Activated CD4-positive, alpha-beta T cell treated with anti-CD3 and anti-CD28 coated beads, Interleukin-10, Interleukin-2, amounts not matched to agents 100 ng/mL and 50 ng/mL, durations not matched to agents 16 hours and 8 hours (primary cell): ENCODE measurements at regions not wholly inside any gene's neighbourhood (a gene's known extent, or its start where the extent isn't known, plus 50 kb on each side); places are given as distances from the start of the nearest gene placed in this dataset.
A peak's percentile ranks its signal among the peaks of the same experiment; 100 is the strongest.
"Not testable (repeated sequence)": the region's sequence is repeated elsewhere in the genome, so short reads cannot be mapped to it uniquely, and the experiment has no call there.

Source experiments
- DNase-seq: peaks from one replicate; pipeline ENCODE4 v3.0.0-alpha.2; 2020

- not testable (repeated sequence) for DNase-seq
Observed at GRCh38 chr14:45551240-45551820, 298.3 kb upstream of the MIS18BP1 start.

GRCh38 chr14:45531022-45531421, 278.0 kb upstream of the MIS18BP1 start:
- no peak for DNase-seq

DNA sequence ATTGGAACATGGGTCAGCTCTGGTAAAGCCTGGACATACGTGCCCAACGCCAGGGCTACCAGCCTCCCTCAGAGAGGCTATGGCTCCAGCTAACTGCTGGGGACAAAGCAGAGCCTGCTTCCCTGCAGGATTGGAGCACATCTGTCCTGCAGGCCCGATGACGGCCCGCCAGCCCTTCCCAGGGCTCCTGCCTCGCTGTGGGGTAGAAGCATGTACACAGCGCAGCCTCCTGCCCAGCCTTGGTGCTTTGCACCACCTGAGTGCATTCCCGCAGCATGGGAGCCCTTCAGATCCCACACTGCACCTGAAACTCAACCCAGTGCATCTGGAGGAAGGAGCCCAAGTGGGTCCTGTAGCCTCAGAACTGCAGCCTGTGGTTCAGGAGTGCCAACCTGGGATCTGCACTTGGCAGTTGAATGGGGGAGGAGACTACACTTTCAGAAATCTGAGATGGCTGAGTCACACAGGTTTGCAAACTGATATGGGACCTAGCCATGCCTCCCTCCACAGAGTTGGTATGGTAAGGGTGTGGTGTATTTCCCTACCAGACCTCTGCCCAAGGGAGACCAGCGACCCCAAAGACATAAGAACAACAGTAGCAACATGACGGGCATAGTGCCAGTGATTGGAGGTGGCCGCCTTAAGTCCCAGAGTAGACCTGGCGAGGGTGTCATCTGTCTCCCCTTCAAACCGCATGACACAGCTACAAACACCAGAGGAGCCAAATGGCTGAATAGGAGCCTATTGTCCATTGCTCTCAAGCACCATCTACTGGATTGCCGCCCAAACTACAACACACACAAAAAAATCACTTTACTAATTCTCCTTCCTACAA, 273.9 kb upstream of the MIS18BP1 start:
- peak; percentile 41 for DNase-seq

GRCh38 chr14:45519766-45520165, 266.8 kb upstream of the MIS18BP1 start:
- no peak for DNase-seq

- no peak for DNase-seq
Observed at GRCh38 chr14:45492876-45493275, 239.9 kb upstream of the MIS18BP1 start.

GRCh38 chr14:45491914-45492313, 238.9 kb upstream of the MIS18BP1 start:
- no peak for DNase-seq

DNA sequence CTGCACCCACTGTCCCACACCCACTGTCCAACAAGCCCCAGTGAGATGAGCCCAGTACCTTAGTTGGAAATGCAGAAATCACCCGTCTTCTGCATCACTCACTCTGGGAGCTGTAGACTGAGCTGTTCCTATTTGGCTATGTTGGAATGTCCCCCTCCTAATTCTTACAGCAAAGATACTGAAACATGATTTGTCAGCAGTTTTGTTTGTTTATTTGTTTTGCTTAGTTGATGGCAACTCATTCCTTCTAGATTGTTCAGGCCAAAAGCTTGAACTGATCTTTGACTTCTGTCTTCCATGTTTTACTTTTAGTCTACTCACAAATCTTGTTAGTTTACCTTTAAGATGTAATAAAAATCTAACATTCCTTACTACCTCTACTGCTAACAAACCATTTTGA, 233.6 kb upstream of the MIS18BP1 start:
- no peak for DNase-seq

DNA sequence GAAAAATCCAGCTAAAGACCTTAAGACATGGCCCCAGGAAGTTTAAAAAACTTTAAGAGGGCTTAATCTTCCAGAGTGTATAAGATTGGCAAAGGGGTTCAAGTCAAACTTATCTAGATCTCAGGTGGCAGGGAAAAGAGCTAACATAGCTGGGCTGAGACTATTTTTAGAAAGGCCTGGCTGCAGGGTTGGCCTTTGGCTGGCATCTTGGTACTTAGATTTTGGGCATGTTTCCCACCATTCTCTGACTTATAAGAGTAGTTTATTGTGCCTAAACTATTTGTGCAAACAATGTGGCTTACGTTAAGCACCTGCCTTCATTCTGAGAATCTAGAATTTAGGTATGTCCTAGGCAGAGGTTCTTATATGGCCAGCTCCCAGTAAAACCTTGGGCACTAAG, 214.0 kb upstream of the MIS18BP1 start:
- no peak for DNase-seq

- no peak for DNase-seq
Observed at GRCh38 chr14:45434221-45434620, 181.2 kb upstream of the MIS18BP1 start.

- DNase-seq, result peak; percentile 48
Observed at GRCh38 chr14:45426685-45427282, 173.8 kb upstream of the MIS18BP1 start.

DNA sequence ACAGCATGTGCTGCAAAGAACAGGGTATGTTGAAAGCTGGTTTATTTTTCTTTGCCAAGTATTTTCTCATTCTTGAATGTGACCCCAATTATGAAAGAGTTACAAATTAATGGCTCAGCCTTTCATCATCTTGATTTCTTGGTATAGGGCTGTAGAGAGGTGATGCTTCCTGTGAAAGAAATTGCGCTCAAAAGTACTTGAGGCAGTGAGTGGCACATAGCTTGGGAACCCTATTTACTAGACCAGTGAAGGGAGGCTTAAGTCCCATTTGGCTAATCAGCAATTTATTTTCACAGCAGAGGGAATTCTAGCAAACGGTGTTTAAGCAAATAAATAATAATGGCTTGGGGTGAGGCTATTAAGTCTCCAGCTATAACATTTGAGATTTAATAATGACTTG, 153.9 kb upstream of the MIS18BP1 start:
- no peak for DNase-seq

DNA sequence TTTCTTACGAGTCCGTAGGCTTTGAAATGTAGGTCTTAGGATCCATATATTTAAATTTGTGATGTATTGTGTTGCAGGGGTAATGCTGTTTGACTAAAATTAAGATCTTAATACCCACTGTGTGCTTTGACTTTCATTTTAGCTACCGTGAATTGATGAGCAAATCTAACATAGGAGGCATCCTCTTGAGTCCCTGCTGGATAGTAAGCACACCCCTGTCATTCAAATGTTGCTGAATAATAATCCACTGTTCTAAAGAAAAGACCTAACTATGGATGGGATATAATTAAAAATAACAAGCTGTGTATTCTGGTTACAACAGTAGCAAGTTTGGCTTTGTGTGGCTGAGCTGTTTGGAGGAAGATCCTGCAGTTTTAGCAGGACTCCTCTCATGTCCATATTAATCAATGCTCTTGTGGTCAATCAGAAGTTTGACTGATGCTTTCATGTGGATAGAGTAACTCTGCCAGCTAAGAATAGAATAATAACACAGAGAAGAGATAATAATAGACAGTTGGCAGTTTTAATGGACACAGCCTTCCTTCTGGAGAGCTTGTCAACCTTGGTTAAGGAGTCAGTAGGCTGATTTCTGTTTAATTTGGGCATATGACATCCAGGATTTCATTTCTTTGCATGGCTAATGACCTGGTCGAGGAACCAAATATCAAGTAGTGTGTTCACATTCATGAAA, 148.1 kb upstream of the MIS18BP1 start:
- no peak for DNase-seq

DNA sequence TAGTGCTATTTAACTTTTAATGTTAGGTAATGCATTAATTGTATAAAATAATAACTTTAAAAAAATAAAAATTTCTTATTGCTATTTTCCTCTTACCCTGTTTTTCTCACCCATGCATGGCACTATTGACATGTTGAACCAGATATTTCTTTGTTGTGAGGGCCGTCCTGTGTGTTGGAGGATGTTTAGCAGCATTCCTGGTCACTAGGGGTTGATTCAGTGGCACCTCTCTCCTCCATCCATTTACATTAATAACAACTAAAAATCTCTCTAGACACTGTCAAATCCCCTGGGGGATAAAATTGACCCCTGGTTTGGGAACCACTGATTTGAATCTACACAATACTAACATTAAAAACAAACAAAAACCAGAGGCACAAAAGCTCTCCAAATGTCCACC, 147.5 kb upstream of the MIS18BP1 start:
- DNase-seq, result no peak

GRCh38 chr14:45381091-45381490, 128.1 kb upstream of the MIS18BP1 start:
- no peak for DNase-seq

DNA sequence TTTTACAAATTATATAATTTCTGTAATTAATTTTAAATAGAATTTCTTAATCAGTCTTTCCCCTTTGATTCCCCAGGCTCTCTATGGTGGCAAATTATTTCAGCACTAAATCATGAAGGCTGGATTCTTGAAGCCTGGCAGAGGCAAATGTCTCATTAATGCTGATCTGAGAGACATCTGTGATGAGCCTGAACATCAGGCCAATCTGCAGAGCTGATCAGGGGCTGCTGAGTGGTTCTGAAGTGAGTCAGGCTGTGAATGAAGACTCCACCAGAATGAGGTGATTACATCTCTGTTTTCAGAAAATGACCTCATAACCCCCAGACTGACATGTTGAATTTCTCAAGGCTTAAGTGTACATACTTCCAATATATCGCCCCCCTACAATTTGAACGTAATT, 124.2 kb upstream of the MIS18BP1 start:
- DNase-seq, result no peak

GRCh38 chr14:45373877-45374276, 120.9 kb upstream of the MIS18BP1 start:
- DNase-seq, result no peak

GRCh38 chr14:45364565-45365156, 111.7 kb upstream of the MIS18BP1 start:
- DNase-seq, result no peak

GRCh38 chr14:45362505-45362904, 109.5 kb upstream of the MIS18BP1 start:
- DNase-seq, result no peak

DNA sequence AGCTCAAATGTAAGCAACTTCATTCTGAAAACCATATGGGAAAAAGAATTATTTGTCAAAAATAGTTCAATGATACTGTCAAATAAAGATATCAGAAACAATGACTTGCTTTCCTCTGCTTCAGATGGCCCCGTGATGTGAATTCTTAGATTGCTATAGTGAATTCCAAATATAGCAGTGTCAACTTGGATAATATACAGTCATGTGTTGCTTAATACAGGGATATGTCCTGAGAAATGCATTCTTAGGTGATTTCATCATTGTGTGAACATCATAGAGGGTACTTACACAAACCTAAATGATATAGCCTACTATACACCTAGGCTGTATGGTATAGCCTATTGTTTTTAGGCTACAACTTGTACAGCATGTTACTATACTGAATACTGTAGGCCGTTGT, 108.7 kb upstream of the MIS18BP1 start:
- no peak for DNase-seq

DNA sequence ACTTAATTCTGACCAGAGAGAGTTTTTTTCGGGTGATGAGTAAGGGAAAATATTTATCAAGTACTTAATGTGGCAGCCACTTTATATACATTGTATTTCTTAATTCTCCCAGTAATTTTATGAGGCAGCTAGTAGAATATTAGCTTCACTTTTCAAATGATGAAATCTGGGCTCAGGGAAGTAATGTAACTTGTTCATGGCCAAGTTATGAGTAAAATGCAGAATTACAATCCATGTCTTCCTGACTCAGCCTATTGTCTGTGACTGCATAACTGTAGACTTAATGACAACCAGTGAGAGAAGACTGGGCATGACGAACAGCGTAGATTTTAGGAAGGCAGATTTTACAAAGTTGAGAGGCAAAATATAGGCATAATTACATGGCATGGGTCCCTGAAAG, 106.7 kb upstream of the MIS18BP1 start:
- DNase-seq, result no peak

DNA sequence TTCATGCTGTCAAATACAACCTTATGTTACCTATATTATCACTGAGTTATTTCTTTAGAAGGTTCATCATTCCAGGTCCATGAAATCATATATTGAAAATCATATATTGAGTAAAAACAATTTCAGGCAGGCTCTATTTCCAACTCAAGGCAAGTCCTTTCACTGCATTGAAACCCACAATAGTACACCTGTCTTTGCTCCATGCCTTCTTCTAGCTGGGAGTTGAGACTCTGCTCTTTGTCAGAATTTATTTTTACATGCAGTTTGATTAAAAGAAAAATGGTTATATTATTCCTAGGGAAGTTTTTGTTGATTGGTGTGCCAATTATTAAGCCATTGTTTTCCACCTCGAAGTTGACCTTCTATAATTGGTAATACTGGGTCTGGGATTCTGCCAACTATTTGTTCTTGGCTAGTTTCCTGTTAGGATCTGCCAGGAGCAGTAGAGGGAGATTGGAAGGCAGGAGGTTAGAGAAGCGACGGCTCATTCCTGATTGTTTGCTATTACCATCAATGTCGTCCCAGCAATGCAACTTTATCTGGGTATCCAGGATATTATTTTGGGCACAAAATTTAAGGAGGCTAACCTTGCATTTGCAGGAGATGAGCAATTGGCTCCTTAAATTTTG, 79.5 kb upstream of the MIS18BP1 start:
- DNase-seq, result no peak

- DNase-seq, result no peak
Observed at GRCh38 chr14:45308745-45309397, 55.9 kb upstream of the MIS18BP1 start.
